Tibial artery (tissue), 4 donors: ENCODE measurements at regions not wholly inside any gene's neighbourhood (a gene's known extent, or its start where the extent isn't known, plus 50 kb on each side); places are given as distances from the start of the nearest gene placed in this dataset.

Experiments
- DNase-seq, 2 donors: peaks; one replicate each; pipeline ENCODE4 v3.0.0-alpha.2; 2019
- H3K27ac ChIP-seq, 2 donors: fragments of 200-600 bp; sonication (generic) in 1 of 2; 1 replicate in 1 of 2; 2 replicates in 1 of 2; pipeline ENCODE4 v1.5.1; 2018 to 2019; ENCODE audit warnings: mild to moderate bottlenecking in 1 of 2
- H3K27me3 ChIP-seq, 2 donors: fragments of 200-600 bp; sonication (generic) in 1 of 2; one replicate each; pipeline versions ENCODE4 v1.5.1 to v1.6.0; 2016 to 2019
- H3K36me3 ChIP-seq, 3 donors: fragments of 200-600 bp; sonication (generic) in 2 of 3; one replicate each; pipeline ENCODE4 v1.5.1; 2016 to 2019; ENCODE audit warnings: mild to moderate bottlenecking in 2 of 3
- H3K4me1 ChIP-seq, 4 donors: fragments of 200-600 bp; sonication (generic) in 2 of 4; 1 replicate in 3 of 4; 2 replicates in 1 of 4; pipeline ENCODE4 v1.5.1; 2016 to 2019
- H3K4me3 ChIP-seq, 2 donors: fragments of 200-600 bp; sonication (generic) in 1 of 2; 1 replicate in 1 of 2; 2 replicates in 1 of 2; pipeline ENCODE4 v1.5.1; 2018 to 2019; ENCODE audit warnings: mild to moderate bottlenecking in 2 of 2
- H3K9me3 ChIP-seq, 3 donors: fragments of 200-600 bp; sonication (generic) in 1 of 3; one replicate each; pipeline ENCODE4 v1.5.1; 2016 to 2019
- CTCF ChIP-seq, 2 experiments: fragments of 200-600 bp in 1 of 2; fragments of 450-650 bp in 1 of 2; IDR thresholded peaks; one replicate each; pipeline ENCODE4 v1.5.1; 2017 to 2019; ENCODE audit warnings: antibody characterized with exemption in 2 of 2, mild to moderate bottlenecking in 1 of 2, moderate library complexity in 1 of 2
- intact Hi-C: fragments of 100-400 bp; cut with DNase I; formaldehyde crosslinking; loops from one replicate; pipeline ENCODE4 v1.15.0; 2023; ENCODE audit warnings: low total_unique reads

GRCh38 chr3:115498421-115498820 lies 124.9 kb upstream of the GAP43 start:
- TF ChIP-seq CTCF (IDR thresholded peaks at IDR 0.05) = no peak
- Histone ChIP-seq H3K27me3 (no peaks in the 10 kb centered on the region), H3K4me3 (no peak overlapping the region), H3K36me3 (no peaks in the 10 kb centered on the region), H3K9me3 (no peaks in the 10 kb centered on the region), H3K4me1 (no peaks in the 10 kb centered on the region), H3K27ac (no peak overlapping the region)
- intact Hi-C loops = no loop called here
- no peak for DNase-seq

- no peak overlapping the region for H3K27ac ChIP-seq
- H3K9me3 ChIP-seq = no peaks in the 10 kb centered on the region
- H3K4me1 ChIP-seq = no peaks in the 10 kb centered on the region
- no peak for TF ChIP-seq CTCF (IDR thresholded peaks at IDR 0.05)
- H3K36me3 ChIP-seq = no peaks in the 10 kb centered on the region
- DNase-seq = no peak
- intact Hi-C loops = no loop called here
- no peaks in the 10 kb centered on the region for H3K27me3 ChIP-seq
- no peak overlapping the region for H3K4me3 ChIP-seq
Measured at GRCh38 chr3:115498898-115499297, 124.4 kb upstream of the GAP43 start.

- Histone ChIP-seq H3K9me3 (no peaks in the 10 kb centered on the region), H3K36me3 (no peaks in the 10 kb centered on the region), H3K27me3 (no peaks in the 10 kb centered on the region), H3K4me3 (no peak overlapping the region), H3K27ac (no peak overlapping the region), H3K4me1 (no peaks in the 10 kb centered on the region)
- TF ChIP-seq CTCF (IDR thresholded peaks at IDR 0.05) = no peak
- no peak for DNase-seq
- intact Hi-C loops = no loop called here
Measured at GRCh38 chr3:115499666-115500065, 123.6 kb upstream of the GAP43 start.

- H3K4me1 ChIP-seq = no peaks in the 10 kb centered on the region
- no peaks in the 10 kb centered on the region for H3K9me3 ChIP-seq
- H3K36me3 ChIP-seq = no peaks in the 10 kb centered on the region
- H3K4me3 ChIP-seq = no peak overlapping the region
- no peak for TF ChIP-seq CTCF (IDR thresholded peaks at IDR 0.05)
- DNase-seq = no peak
- intact Hi-C loops = no loop called here
- H3K27ac ChIP-seq = no peak overlapping the region
- H3K27me3 ChIP-seq = no peaks in the 10 kb centered on the region
Measured at GRCh38 chr3:115500795-115501194, 122.5 kb upstream of the GAP43 start.

GRCh38 chr3:115502128-115502527 lies 121.2 kb upstream of the GAP43 start:
- no peaks in the 10 kb centered on the region for H3K9me3 ChIP-seq
- intact Hi-C loops = no loop called here
- TF ChIP-seq CTCF (IDR thresholded peaks at IDR 0.05) = no peak
- no peaks in the 10 kb centered on the region for H3K27me3 ChIP-seq
- H3K4me3 ChIP-seq = no peak overlapping the region
- H3K27ac ChIP-seq = no peak overlapping the region
- DNase-seq = no peak
- no peaks in the 10 kb centered on the region for H3K4me1 ChIP-seq
- H3K36me3 ChIP-seq = no peaks in the 10 kb centered on the region

- no peak overlapping the region for H3K4me3 ChIP-seq
- no peak for DNase-seq
- intact Hi-C loops = no loop called here
- H3K36me3 ChIP-seq = no peaks in the 10 kb centered on the region
- no peak overlapping the region for H3K27ac ChIP-seq
- no peaks in the 10 kb centered on the region for H3K27me3 ChIP-seq
- no peaks in the 10 kb centered on the region for H3K4me1 ChIP-seq
- no peak for TF ChIP-seq CTCF (IDR thresholded peaks at IDR 0.05)
- no peaks in the 10 kb centered on the region for H3K9me3 ChIP-seq
Measured at GRCh38 chr3:115503394-115503793, 119.9 kb upstream of the GAP43 start.
